D341Med (cell line): ENCODE measurements at regions not wholly inside any gene's neighbourhood (a gene's known extent, or its start where the extent isn't known, plus 50 kb on each side); places are given as distances from the start of the nearest gene placed in this dataset.
"Not testable (repeated sequence)": the region's sequence is repeated elsewhere in the genome, so short reads cannot be mapped to it uniquely, and the experiment has no call there.

Experiments
- DNase-seq: peaks from one replicate; pipeline ENCODE4 v3.0.0; 2012; ENCODE audit warnings: low spot score

- no peak for DNase-seq
These were observed 64.7 kb downstream of the DHCR7 start for GRCh38 chr11:71383461-71383860.

GRCh38 chr11:71381781-71382505 is 66.2 kb downstream of the DHCR7 start:
- DNase-seq, result no peak

- DNase-seq, result no peak
These were observed 68.5 kb downstream of the DHCR7 start for GRCh38 chr11:71379701-71380100.

GRCh38 chr11:71373791-71374454 is 74.3 kb downstream of the DHCR7 start:
- no peak for DNase-seq

GRCh38 chr11:71372693-71373657 is 75.2 kb downstream of the DHCR7 start:
- no peak for DNase-seq

GRCh38 chr11:71371674-71372069 is 76.5 kb downstream of the DHCR7 start:
- DNase-seq, result no peak

- DNase-seq, result no peak
These were observed 77.1 kb downstream of the DHCR7 start for GRCh38 chr11:71370895-71371673.

- no peak for DNase-seq
These were observed 78.0 kb downstream of the DHCR7 start for GRCh38 chr11:71370020-71370747.

GRCh38 chr11:71369411-71369810 is 78.8 kb downstream of the DHCR7 start:
- no peak for DNase-seq

- DNase-seq, result no peak
These were observed 79.2 kb downstream of the DHCR7 start for GRCh38 chr11:71368966-71369365.

- DNase-seq, result no peak
These were observed 80.4 kb downstream of the DHCR7 start for GRCh38 chr11:71367756-71368155.

GRCh38 chr11:71367276-71367675 is 80.9 kb downstream of the DHCR7 start:
- not testable (repeated sequence) for DNase-seq

- DNase-seq, result no peak
These were observed 82.1 kb downstream of the DHCR7 start for GRCh38 chr11:71366076-71366475.

- DNase-seq, result no peak
These were observed 82.6 kb downstream of the DHCR7 start for GRCh38 chr11:71365626-71366025.

GRCh38 chr11:71364806-71365205 is 83.4 kb downstream of the DHCR7 start:
- DNase-seq, result no peak

GRCh38 chr11:71364176-71364671 is 84.0 kb downstream of the DHCR7 start:
- DNase-seq, result no peak

GRCh38 chr11:71363721-71364120 is 84.5 kb downstream of the DHCR7 start:
- no peak for DNase-seq

- DNase-seq, result no peak
These were observed 89.1 kb downstream of the DHCR7 start for GRCh38 chr11:71358963-71359567.

- no peak for DNase-seq
These were observed 90.0 kb downstream of the DHCR7 start for GRCh38 chr11:71358122-71358728.

- DNase-seq, result no peak
These were observed 90.8 kb downstream of the DHCR7 start for GRCh38 chr11:71357414-71357813.
